Activated gamma-delta T cell treated with Interleukin-2 at 50 U/mL for 16 hours (primary cell): ENCODE measurements at regions not wholly inside any gene's neighbourhood (a gene's known extent, or its start where the extent isn't known, plus 50 kb on each side); places are given as distances from the start of the nearest gene placed in this dataset.
"Not testable (repeated sequence)": the region's sequence is repeated elsewhere in the genome, so short reads cannot be mapped to it uniquely, and the experiment has no call there.

Experiments used
- DNase-seq: peaks from one replicate; pipeline ENCODE4 v3.0.0-alpha.2; 2020

DNA sequence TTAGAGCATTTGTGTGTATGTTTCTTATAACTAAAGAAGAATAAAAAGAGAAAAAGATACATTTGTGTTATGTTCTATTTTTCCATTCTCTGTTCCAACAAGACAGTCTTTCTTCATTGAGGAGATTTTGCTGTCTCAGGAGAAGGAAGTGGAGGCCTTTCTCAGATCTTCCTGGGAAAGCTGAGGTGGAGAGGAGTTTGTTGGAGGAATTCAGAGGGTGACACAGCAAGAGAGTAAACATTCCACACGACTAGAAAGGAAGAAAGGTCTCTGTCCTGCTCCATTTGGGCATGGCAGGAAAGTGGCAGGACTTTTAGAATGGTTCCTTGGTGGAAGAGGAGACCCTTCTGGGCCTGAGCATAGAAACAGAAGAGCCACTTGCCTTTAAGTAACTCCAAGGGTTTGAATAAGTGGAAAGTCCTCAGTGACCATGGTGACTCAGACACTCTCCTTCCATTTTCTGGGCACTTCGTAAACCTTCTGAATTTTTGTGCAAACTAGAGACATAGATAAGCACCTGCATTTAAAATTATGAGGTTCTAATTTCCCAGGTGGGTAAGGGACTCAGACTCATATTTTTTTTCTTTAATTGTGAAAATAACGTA is 52.3 kb upstream of the COL5A2 start:
- no peak for DNase-seq

DNA sequence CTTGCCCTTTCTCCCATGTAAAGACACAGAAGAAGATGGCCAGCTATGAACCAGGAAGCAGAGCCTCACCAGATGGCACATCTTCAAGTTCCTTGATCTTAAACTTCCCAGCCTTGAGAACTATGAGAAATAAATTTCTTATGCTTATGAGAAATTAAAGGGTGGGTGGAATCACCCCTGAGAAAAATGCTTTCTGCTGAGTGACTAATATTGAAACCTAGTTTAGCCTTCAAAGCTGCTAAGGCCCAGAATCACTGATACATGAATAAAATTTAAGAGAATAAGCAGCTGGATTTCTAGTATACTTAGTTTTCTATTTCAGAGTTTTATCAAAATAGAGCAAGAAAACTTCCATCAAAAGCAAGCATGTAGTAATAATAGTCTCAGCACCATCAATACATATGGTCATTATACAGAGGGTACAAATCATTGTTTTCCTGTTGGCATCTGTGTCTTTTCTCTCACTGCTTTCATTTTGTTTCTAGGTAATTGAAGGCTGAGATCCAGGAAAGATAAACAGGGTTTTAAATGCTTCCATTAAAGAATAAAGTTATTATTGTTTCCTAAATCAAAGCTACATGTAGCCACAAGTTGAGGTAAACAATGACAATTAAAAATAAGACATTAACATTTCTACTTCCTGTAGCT is 53.3 kb upstream of the COL5A2 start:
- no peak for DNase-seq

DNA sequence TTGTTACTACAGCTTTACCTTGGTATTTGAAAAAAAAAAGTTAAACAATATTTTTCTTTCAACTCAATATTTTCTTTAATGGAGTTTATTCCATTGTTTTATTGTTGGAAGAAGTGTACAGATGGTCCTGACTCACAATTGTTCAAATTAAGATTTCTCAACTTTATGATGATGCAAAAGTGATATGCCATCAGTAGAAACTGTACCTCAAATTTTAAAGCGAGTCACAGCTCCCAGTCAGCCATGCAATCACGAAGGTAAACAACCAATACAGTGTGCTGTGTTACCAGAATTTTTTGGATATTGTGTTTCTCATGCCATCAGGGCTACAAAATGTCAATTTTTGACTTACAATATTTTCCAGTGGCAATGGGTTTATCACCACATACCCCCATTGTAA is 54.0 kb upstream of the COL5A2 start:
- no peak for DNase-seq

DNA sequence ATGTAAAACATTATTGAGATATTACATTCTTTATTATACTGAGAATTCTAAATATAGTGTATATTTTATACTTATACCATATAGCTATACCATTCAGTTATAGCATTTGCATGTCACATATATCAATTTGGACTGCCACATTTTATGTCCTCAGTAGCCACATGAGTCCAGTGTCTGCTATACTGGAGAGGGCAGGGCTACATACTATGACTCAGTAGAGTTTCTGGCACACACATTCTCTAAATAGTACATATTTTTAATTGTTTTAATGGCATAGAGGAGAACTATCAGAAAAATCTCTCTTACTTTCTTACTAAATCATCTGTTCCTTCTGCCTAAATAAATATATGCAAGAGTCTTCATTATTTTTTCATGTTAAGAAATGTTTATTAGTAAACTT is 55.4 kb upstream of the COL5A2 start:
- DNase-seq: no peak

DNA sequence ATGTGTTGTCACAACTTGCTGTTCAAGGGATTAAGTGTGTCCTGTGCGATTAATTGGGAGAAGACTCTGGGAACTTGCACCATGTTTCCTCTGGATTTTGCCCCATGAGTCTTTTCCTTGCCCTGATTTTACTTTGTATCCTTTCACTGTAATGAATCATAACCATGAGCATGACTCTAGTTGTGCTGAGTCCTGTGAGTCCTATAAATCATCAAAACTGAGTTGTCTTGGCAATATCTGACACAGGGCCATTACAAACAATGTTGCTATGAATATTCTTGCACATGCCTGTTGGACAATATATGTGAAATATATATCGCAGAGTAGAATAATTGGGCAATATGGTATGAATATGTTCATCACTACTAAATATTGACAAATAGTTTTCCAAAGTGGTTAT is 56.5 kb upstream of the COL5A2 start:
- no peak for DNase-seq

DNA sequence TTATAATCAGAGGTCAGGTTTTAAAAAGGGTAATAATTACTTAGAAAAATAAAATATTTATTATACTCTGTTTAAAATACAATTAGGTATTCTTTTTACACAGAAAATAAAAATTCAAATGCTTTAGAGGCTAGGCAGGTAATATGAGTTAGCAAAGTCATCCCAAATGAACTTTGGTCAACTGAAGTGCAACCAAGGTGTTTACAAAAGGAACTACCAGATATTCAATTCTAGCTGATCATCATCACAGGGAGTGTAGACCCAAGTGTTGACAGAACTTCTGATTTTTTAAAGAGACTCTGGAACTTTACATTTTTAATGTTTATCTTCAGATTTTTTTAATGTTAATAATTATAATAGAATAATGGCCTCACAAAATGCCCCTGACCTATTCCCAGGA is 59.3 kb upstream of the COL5A2 start:
- DNase-seq: no peak

DNA sequence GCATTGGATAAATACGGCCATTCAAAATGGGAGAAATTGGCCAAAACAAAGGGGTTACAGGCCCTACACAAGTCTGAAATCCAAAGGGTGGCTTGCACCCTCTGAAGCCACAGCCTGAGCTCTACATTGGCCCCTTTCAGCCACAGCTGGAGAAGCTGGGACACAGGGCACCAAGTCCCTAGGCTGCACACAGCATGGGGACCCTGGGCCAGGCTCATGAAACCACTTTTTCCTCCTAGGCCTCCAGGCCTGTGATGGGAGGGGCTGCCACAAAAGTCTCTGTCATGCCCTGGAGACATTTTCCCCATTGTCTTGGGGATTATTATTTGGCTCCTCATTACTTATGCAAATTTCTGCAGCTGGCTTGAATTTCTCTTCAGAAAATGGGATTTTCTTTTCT is 64.3 kb upstream of the COL5A2 start:
- DNase-seq: not testable (repeated sequence)

DNA sequence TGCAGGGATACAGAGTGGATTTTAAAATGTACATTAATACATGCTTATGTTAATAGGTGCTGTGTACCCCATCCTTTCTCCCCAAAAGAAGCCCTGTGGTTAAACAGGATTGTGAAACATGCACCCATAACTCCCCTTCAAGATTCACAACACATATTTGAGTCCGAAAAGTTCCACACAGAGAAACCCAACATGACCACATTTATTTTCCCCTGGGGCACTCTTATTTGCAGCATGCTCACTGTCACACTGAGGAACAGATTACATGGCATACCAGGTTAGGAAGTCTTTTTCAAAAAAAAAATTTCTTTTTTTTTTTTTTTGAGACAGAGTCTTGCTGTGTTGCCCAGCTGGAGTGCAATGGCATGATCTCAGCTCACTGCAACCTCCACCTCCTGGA is 67.7 kb upstream of the COL5A2 start:
- no peak for DNase-seq

DNA sequence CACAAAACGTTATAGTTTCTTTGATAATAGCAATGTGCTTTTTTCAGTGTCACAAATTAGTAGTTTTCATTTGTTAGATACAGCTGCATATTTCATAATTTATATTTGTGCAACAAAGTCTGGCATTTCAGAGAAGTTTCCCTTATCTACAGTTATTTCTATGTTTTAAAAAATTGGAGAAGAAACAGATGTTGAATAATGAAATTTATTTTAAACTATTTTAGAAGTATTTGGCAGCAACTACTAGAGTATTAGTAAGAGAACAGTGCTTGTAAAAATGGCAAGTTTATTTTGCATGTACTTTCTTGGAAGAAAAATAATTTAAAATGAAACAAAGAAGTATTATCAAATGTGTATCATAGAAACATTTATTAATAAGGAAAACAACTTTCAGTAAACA is 68.6 kb upstream of the COL5A2 start:
- DNase-seq: no peak

DNA sequence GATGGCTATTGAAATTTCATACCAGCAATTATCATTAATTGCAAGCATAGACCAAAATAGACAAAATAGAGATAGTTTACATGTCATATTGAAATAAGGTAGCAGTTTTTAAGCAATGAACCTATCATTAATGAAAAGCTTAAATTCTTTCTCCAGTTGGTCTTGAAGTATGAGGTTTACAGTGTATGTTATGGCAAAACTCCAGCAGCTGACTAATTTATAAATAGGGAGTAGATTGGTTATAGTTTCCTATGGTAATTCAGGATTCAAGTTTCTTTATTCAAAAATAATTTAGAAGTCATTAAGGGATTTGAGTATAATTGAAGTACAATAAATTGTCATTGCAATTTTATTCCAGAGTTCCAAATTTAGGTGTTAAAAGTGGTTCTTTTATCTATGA is 69.6 kb upstream of the COL5A2 start:
- no peak for DNase-seq

DNA sequence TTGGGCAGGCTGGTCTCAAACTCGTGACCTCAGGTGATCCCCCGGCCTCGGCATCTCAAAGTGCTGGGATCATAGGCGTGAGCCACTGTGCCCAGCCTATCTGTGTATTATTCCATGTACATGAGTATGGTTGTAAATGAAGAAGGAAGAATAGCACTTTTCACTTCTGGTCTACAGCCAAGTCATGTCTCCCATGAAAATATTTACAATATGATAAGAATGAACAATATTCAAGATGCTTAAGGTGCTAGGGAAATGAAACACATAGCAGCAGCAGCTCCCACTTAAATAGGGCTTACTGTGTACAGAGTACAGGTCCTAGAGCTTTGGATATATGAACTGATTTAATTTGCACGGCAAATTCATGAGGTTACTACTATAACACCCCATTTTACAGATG is 70.3 kb upstream of the COL5A2 start:
- no peak for DNase-seq

DNA sequence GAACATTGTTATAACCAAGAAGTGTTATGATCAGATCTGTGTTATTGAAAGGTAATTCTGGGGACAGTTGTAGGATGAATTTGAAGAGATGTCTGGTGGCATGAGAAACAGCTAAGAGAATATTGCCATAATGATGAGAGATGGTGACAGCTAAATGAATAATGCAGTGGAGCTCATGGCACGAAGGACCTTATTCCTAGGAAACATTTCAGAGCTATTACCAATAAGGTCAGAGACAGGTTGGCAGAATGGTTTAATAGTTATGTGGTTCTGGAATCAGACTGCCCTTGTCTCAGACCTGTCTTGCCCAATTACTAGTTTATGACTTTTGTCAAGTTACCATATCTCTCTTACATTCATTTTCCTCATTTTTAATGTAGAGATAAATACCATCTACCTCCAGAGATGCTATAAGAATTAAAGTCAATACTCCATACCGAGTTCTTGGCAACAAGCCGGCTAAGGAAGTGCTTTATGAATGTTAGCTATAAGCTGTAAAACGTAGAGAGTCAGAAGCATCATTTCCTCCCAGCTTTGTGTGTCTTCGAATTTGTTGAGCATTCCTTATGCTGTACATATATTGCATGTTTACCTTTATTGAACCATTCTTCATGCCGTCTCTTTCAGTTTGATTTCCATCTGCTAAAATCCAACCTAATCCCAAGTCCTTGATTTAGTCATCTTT is 73.6 kb upstream of the COL5A2 start:
- DNase-seq: no peak

DNA sequence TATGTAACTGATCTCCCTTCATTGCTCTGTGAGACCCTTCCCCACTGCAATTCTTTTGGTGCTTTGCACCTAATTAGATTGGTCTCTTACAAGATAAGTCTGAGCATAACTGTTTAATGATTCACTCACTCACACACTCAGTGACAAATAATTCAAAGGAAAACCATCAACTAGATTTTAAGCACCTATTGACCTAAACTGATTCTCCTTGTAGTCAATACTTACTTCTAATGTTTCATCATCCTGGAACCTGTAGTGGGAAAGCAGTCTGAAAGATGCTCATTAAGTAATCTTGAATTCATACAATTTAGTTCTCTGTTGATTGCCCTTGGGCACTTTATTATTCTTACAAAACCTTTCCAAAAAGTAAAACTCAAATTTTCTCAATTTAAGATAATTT is 74.3 kb upstream of the COL5A2 start:
- DNase-seq: no peak

DNA sequence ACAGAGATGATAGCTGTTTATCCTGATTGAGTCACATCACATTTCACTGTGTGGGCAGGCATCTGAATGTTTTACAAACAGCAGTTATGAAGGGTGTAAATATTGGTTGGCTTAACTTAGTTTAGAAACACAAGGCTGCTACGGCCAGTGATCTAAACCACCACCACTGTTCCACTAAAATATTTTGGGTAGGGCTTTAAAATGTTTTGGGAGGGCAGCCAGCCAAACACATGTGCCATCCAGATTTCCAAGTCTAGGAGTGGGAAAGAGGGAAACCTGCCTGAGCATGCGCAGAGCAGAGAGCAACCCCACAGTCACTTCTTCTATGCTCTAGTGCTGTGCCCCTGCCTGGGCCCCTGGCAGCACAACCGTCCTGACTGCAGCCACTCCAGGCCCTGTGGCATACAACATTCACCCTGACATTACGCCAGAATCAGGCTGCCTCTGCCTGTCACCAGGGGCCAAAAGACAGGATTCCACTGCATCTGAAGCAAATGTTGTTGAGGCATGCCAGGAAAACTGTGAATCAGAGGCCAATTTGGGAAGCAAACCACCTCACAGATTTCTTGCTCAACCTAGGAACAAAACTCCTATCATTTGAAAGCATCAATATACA is 74.8 kb upstream of the COL5A2 start:
- DNase-seq: no peak

DNA sequence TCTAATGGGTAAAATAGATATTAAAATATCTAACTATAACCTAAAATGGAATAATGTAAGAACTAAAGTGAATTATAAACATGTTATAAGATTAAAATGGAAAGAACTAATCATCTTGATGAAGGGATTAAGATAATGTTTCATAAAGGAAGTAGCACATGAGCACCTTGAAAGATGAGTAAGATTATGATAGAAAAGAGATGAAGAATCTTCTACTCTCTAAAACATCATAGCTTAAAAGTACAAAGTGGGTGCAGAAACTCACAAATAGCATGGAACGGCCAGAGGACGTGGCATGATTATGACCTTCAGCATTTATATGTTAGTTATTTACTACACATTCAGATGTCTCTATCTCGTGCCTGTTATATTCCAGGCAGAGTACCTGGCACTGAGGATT is 76.2 kb upstream of the COL5A2 start:
- no peak for DNase-seq

DNA sequence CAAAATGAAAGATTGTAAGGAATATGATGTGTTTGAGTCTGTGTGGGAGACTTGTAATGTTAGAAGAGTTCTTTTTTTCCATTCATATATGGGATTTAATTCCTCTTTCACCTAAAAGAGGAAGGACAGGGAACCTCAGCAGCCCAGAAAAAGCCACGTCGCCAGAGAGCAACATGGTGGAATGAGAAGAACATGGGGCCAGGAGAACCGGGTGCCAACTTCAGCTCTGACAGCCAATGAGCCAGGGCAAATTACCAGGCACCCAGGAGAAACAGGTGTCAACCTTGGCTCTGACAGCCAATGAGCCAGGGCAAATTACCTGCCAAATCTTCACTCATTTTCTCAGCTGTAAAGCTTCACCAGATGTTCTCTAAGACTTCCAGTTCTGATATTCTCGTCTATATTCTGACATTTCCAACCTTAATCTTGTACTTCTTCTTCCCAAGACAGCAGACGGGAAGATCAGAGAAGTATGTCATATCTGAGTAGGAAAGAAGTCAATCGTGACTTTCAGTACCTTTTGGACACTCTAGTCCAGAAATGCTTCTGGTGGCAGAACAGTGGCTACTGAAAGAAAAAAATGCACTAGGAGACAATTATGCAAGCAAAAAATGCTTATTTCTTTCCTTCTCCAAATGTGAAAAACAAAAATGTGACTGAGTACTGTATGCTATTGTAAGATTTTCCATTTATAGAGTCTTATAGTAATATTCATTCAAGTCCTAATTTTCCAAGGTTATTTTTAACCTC is 79.2 kb upstream of the COL5A2 start:
- no peak for DNase-seq

DNA sequence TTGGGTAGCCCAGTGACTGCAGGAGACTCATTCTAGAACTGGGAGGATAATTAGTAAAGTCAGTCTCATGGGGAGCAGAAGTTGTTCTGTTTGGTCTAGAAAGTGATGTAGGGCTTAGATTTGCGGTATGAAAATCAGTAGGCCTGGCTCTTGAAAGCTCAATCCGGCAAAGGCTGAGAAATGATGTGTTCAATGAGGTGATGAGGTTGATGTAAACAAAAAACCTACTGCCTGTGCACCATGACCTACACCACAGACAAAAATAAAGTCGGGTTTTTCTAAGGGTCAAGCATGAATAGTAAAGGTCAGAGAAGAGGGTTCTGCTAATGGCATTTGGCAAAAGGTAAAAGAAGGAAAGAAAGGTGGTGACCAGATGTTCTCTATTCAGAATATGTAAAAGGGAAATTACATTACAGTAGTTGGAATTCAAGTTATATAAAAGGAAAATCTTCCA is 80.8 kb upstream of the COL5A2 start:
- no peak for DNase-seq

DNA sequence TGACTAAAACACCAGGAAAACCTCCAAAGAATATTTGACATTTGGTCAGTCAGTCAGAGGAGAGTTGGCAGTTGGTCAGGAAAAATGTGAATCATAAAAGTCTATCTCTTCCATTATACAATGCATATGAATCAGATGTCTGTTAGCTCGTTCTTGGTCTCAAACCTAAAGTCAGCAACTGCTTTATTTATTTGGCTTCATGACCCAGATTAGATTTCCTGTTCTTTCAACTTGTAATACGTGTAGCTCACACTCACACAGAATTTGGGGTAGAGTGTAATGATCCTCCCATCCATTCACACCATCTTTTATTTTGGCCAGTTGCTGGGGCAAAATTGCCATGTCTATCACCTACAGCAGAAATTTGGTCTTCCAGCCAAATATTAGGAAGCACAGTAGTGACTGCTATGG is 81.9 kb upstream of the COL5A2 start:
- DNase-seq: no peak

DNA sequence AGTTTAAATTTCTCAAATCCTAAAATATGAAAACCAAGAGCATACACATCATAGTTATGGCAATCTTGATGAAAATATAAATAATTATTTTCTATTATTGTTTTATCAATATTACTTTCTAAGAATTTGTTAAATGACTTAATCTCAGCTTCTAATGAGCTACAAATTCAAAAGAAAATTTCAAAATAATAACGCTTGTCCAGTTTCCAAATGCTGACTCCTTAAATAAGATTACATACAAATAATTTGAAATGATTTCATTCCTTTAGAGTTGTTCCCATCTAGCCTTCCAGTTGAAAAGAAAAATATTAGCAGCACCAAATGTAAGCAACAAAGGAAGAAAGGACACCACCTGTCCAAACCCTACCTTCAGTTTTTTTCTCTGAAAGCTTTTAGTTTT is 82.4 kb upstream of the COL5A2 start:
- DNase-seq: no peak

DNA sequence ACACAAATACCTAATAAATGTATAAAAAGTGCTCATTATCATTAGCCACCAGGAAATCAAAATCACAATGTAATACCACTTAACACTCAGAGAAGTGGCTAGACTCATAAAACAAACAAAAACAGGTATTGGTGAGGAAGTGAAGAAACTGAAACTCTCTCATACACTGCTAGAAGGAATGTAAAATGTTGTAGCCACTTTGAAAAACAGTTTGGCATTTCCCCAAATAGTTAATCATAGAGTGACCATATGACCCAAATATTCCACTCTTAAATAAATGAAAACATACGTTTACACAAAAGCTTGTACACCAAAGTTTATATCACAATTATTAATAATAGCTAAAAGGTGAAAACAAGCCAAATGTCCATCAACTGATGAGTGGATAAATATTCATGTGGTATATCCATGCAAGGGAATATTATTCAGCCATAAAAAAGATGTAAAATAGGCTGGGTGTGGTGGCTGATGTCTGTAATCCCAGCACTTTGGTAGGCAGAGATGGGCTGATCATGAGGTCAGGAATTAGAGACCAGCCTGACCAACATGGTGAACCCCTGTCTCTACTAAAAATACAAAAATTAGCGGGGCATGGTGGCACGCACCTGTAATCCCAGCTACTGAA is 86.2 kb upstream of the COL5A2 start:
- no peak for DNase-seq

DNA sequence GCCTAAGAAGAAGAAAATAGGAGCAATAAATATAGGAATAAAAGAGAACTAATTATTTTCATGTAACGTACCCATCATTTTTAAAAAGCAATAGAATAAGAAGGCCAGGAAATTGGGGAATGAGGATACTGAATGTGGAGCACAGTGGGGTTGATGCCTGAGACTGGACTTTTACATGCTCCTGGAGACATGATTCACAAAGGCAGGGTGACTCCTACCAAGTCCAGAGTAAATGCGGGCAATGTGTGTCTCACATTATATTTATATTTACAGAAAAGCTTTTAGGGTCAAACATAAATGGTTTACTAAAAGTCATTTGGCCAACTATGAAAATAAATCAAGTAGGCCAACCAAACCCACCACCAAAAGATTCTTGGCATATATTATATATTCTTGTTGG is 87.9 kb upstream of the COL5A2 start:
- DNase-seq: no peak

DNA sequence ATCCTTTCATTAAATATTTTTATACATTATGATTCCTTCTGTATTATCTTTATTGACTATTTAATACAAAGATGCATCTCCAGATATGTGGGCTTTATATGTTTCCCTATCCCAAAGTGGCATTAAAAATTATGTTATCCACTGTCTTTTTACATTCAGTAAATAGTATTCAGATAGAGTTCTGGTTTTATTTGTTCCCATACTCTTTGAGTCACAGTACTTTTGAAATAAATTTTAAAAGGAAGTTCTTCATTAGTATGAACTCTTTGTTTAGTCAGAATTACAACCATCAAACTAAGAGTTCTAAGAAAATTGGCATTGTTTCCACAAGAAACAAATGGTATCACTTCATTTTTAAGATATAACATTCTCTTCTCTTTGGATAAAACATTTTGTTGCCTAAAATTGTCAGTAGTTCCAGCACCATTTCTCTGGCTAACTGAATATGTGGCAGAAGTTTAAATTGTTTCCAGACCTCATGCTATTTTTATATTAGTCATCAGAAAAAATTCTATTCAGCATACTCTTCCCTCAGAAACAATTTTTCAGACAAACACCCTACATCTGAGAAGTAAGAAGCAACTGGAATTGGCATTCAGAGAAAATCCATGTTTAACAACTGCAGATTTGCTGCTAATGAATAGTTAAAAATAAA is 88.5 kb upstream of the COL5A2 start:
- no peak for DNase-seq
